ENCODE measurements at regions not wholly inside any gene's neighbourhood (a gene's known extent, or its start where the extent isn't known, plus 50 kb on each side); places are given as distances from the start of the nearest gene placed in this dataset.

DNA sequence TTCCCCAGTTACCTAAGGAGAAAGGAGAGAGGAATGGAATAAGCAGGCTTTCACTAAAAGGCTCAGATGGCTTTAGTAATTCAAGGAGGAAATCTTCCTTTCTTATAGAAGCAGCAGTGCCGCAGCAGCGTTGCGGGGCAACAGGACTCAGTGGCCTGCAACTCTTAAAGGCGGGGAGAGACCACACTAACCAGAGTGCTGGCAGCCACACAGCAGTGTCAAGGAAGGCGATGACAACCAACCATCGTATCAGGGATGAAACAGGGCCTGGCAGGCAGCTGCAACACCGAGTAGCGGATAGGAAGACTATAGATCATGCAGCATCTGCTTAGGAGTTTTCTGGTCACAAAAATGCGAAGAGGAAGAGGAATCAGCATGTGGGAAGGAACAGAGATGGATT is 106.0 kb downstream of the ERCC5 start:
- no peaks in the 10 kb centered on the region for H3K4me1 ChIP-seq
- no peak overlapping the region for H3K27ac ChIP-seq
- no peak for DNase-seq
- no peak overlapping the region for H3K4me3 ChIP-seq
- TF ChIP-seq, protein P1, sequence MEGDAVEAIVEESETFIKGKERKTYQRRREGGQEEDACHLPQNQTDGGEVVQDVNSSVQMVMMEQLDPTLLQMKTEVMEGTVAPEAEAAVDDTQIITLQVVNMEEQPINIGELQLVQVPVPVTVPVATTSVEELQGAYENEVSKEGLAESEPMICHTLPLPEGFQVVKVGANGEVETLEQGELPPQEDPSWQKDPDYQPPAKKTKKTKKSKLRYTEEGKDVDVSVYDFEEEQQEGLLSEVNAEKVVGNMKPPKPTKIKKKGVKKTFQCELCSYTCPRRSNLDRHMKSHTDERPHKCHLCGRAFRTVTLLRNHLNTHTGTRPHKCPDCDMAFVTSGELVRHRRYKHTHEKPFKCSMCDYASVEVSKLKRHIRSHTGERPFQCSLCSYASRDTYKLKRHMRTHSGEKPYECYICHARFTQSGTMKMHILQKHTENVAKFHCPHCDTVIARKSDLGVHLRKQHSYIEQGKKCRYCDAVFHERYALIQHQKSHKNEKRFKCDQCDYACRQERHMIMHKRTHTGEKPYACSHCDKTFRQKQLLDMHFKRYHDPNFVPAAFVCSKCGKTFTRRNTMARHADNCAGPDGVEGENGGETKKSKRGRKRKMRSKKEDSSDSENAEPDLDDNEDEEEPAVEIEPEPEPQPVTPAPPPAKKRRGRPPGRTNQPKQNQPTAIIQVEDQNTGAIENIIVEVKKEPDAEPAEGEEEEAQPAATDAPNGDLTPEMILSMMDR (IDR thresholded peaks at IDR 0.05): no peak
- TF ChIP-seq POLR2A (IDR thresholded peaks at IDR 0.05) (no peak), POLR2AphosphoS5 (IDR thresholded peaks at IDR 0.05) (no peak), EP300 (IDR thresholded peaks at IDR 0.05) (no peak)
- no peaks in the 10 kb centered on the region for H3K27me3 ChIP-seq
- no peaks in the 10 kb centered on the region for H3K36me3 ChIP-seq
- intact Hi-C loops (cut with DNase I): no loop called here
- WGBS, 2 donors: 91% methylated on average over 9 of the region's 9 CpGs
- H3K9me3 ChIP-seq: no peaks in the 10 kb centered on the region

DNA sequence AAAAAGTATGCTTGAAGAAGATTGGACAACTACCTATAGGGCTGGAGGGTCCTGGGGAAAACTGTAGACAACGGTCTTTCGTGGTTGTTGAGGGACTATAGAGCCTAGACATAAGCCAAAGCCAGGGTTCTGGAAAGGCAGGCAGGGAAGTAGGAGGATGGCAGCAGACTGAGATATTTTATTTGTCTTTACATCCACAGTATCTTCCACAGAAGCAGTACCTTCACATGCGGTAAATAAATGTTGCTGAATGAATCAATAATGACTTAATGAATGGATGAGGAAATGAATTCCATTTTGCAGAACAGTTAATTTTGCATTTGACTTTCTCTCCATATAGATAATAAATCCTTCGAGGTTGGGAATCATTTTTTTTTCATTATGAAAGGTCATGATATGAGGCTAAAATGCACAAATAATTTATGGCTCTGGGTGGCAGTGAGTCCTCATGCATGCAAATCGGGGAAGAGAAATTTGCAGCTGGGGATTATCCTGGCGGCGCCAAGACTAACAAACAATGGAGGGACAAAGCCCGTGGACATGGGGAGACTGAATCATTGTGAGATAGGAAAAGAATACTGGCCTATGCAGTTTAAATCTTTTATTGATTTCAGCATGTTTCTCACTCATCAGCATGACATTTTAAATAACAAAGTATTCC is 102.0 kb downstream of the ERCC5 start:
- whole genome bisulfite sequencing, 2 donors: 39 to 62% methylated on average over 8 of the region's 8 CpGs
- intact Hi-C loops (cut with DNase I): no loop called here
- TF ChIP-seq POLR2AphosphoS5 (IDR thresholded peaks at IDR 0.05) (no peak), POLR2A (IDR thresholded peaks at IDR 0.05) (no peak), EP300 (IDR thresholded peaks at IDR 0.05) (no peak)
- TF ChIP-seq, protein P1 (IDR thresholded peaks at IDR 0.05): no peak

DNA sequence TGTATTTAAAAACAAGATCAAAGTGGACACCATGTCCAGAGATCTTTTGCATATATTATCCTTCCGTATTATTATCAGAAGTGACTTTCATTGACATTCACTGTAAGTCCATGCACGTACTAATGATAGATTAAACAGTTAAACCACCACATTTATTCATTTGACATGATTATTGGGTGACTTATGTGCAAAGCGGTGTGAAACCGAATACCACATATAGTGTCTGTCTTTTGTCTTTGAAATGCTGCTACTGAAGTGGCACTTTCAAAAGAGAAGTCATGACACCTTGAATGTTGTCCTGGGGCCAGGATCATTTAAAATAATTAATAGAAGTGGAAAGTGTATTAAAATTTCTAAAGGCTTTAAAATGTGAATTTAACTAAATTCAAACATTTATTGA is 100.1 kb downstream of the ERCC5 start:
- intact Hi-C loops (cut with DNase I): no loop called here
- Histone ChIP-seq H3K9me3 (no peaks in the 10 kb centered on the region), H3K27ac (no peak overlapping the region), H3K27me3 (no peaks in the 10 kb centered on the region), H3K36me3 (no peaks in the 10 kb centered on the region), H3K4me1 (no peaks in the 10 kb centered on the region), H3K4me3 (no peak overlapping the region)
- 24 to 66% methylated on average over 4 of the region's 4 CpGs for WGBS, 2 donors
- TF ChIP-seq POLR2AphosphoS5 (IDR thresholded peaks at IDR 0.05): no peak
- TF ChIP-seq, protein P1 (IDR thresholded peaks at IDR 0.05): no peak
- TF ChIP-seq EP300 (IDR thresholded peaks at IDR 0.05): no peak
- TF ChIP-seq POLR2A (IDR thresholded peaks at IDR 0.05): no peak
- no peak for DNase-seq

More for the DNA sequence above, 102.0 kb downstream of the ERCC5 start:
- Histone ChIP-seq H3K36me3 (no peaks in the 10 kb centered on the region), H3K27ac (no peak overlapping the region), H3K9me3 (no peaks in the 10 kb centered on the region), H3K27me3 (no peaks in the 10 kb centered on the region), H3K4me1 (no peaks in the 10 kb centered on the region), H3K4me3 (no peak overlapping the region)
- no peak for DNase-seq

DNA sequence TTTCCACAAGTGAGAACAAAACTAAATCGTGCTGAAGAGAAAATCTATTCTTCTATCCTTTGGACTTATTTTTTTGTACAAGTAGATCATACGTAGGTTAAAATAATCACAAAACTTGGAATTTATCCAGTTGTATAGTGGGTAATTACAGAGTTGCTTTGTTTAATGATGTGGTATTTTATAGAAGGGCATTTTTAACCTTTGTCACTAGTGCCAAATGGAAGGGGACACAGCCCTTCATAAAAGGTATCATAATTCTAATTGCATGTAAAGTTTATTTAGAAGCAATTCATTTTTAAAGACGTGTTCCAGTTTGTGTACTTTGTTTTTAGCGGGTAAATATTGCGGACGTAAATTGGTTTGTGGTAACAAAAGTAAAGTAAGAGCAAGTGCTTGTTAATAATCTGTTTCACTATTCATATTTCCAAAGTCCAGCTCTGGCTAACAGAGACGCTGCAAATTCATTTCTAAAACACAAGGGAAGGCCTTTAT is 99.5 kb downstream of the ERCC5 start:
- intact Hi-C loops (cut with DNase I): no loop called here
- TF ChIP-seq, protein P1 (IDR thresholded peaks at IDR 0.05): no peak
- no peak for TF ChIP-seq POLR2AphosphoS5 (IDR thresholded peaks at IDR 0.05)
- no peak for TF ChIP-seq EP300 (IDR thresholded peaks at IDR 0.05)
- no peak for TF ChIP-seq POLR2A (IDR thresholded peaks at IDR 0.05)
- no peaks in the 10 kb centered on the region for H3K36me3 ChIP-seq
- no peak overlapping the region for H3K4me3 ChIP-seq
- no peaks in the 10 kb centered on the region for H3K27me3 ChIP-seq
- H3K4me1 ChIP-seq: no peaks in the 10 kb centered on the region
- WGBS, 2 donors: 17 to 65% methylated on average over 7 of the region's 7 CpGs
- H3K9me3 ChIP-seq: no peaks in the 10 kb centered on the region
- no peak overlapping the region for H3K27ac ChIP-seq
- DNase-seq: no peak

DNA sequence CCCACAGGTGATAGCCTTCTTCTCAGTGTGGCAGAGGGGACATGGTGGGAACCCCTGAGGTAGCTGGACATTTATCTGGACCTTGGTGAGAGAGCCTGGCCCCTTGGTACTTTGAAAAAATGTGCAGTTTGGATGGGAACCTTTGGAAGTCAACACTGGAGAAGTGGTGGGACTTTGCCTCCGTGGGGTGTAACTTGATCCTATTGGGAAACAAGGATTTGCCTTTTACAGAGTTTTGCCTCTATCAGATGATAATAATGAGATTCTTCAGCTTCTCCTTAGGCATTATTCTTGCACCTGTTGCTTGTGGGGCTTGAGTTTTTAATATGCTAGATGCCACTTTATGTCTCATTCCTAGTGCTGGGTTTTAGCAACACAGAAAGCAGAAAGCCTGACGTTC is 99.0 kb downstream of the ERCC5 start:
- Histone ChIP-seq H3K27ac (no peak overlapping the region), H3K4me1 (no peaks in the 10 kb centered on the region), H3K36me3 (no peaks in the 10 kb centered on the region), H3K9me3 (no peaks in the 10 kb centered on the region), H3K4me3 (no peak overlapping the region), H3K27me3 (no peaks in the 10 kb centered on the region)
- TF ChIP-seq POLR2AphosphoS5 (IDR thresholded peaks at IDR 0.05) (no peak), POLR2A (IDR thresholded peaks at IDR 0.05) (no peak), EP300 (IDR thresholded peaks at IDR 0.05) (no peak)
- TF ChIP-seq, protein P1 (IDR thresholded peaks at IDR 0.05): no peak
- no peak for DNase-seq
- intact Hi-C loops (cut with DNase I): no loop called here
- WGBS, 2 donors: 9 to 64% methylated on average over 2 of the region's 2 CpGs
